HK-2 (cell line): ENCODE measurements at regions not wholly inside any gene's neighbourhood (a gene's known extent, or its start where the extent isn't known, plus 50 kb on each side); places are given as distances from the start of the nearest gene placed in this dataset.

Experiments
- DNase-seq: peaks from one replicate; pipeline ENCODE4 v3.0.0-alpha.2; 2018; ENCODE audit not compliant: unreplicated experiment

DNA sequence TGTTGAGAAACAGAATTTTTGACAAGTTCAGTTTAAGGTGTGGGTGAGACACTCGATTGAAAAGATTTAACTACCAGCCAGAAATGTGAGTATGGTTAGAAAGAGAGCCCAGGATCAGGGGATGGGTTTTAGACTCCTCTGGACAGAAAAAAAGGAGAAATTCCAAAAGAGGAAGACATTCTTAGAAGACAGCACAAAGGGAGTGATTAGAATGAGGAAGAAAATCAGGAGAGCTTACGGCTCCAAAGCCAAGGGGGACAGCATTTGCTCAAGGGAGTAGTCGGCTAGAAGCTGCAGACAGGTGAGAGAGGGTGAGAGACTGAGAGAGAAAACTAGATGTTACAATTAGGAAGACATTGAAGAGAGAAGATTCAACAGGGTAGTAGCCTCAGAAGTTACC is 166.1 kb downstream of the ADAMTS15 start:
- DNase-seq = no peak

DNA sequence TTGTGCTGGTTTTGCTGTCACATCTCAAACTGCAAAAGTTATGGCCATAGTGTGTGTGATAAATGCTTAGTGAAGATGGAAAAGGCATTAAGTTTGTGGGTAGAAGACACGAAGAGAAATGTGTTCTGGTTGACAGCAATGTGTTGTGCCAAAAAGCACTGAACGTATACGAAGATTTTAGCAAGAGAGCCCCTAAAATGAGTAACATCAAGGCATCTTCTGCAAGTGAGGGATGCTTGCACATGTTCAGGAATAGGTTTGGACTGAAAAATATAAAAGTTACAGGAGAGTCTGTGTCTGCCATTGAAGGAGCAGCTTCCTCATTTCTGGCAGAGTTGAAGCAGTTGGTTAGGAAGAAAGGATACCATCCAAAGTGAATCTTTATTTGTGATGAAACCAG is 167.1 kb downstream of the ADAMTS15 start:
- DNase-seq = no peak

DNA sequence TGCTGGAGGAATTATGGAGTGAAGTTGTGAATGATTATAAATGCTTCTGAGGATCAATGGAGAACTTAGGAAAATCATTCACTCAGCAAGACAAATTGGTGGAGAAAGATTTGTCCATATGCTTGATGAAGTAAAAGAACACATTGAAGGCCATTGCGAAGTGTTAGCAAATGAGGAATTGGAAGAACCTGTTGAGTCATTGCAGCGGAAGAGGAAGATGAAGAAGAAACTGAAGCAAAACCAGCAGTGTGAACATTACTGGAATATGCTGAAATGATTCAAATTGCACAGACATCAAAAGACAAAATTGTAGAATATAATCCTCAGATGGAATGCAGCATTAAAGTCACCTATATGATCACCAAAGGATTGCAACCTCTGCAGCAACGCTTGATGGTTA is 168.1 kb downstream of the ADAMTS15 start:
- DNase-seq = no peak

- DNase-seq = no peak
Measured at GRCh38 chr11:130617001-130617400, 168.6 kb downstream of the ADAMTS15 start.

DNA sequence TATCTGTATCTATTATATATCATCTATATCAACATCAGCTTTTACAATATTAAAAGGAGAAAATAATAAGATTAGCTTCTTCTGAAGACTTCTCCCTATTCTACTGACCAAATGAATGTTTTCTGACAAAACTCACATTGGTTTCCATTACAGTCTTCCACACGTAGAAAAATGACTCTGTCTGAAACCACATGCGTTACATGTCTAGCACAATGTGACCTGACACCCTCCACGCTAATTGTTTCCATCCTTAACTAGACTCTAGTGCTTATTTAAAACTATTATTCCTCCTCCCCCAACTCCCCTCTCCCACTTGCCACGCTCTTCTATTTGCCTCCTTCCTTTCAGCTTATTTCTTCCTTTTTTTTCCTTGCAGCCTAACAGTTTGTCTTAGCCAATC is 172.1 kb downstream of the ADAMTS15 start:
- no peak for DNase-seq

- no peak for DNase-seq
Measured at GRCh38 chr11:130622141-130622542, 173.7 kb downstream of the ADAMTS15 start.

- no peak for DNase-seq
Measured at GRCh38 chr11:130623670-130624668, 175.5 kb downstream of the ADAMTS15 start.

DNA sequence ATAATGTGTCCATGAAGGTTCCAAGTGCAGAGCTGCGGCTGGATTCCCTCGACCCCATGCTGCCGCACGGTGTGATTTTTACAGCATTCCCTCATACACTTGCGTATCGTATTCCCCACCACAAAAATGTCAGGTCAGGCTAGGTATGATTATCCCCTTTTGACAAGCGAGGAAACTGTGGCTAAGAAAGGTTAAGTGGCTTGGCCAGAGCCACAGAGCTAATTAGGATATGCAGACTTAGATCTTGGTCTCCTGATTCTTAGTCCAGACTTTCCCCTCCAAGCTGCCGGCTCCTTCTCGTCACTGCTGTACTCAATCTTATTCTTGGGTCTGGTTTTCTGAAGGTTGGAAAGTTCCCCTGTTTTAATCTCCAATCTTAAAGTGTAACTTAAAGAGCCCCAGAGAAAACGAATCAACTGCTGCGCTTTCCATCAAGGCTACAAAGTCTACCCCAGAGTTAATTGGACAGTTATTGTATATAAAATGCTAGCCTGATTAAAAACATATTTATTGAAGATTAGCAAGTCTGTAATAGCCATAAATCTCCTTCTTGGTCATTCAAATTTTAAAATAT is 176.6 kb downstream of the ADAMTS15 start:
- no peak for DNase-seq

DNA sequence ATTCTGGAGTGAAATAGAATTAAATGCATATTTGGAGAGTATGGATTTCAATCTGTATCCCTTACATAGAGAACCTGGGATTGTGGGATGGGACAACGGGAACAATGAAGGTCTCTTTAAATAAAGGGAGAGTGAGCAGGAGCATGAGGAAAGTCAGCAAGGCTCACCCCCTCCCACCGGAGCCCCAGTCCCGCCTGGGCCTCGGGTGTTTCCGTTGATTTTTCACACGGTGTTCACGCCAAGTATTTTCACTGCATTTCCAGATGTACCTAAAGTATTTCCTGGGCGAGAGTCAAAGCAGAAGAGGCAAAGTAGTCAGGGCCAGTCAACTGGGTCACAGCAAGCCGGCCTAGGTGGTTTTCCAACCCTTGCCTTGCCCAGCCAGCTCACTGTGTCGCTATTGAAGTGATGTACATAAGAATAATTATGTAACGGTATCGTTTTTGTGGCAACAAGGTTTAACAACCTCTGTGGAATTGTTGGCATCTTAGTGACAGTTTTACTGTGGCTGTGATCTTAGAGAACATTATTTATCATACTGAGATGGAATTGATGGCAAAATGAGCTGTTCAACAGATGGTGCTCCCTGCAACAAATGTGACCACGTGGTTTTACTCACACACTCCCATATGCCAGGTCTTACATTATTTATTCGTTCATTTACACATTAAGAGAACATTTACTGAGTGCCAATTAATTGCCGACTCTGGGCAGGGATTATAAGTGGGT is 177.3 kb downstream of the ADAMTS15 start:
- no peak for DNase-seq

- no peak for DNase-seq
Measured at GRCh38 chr11:130629039-130629438, 180.6 kb downstream of the ADAMTS15 start.

GRCh38 chr11:130631119-130631518 is 182.7 kb downstream of the ADAMTS15 start:
- DNase-seq = peak; percentile 30

DNA sequence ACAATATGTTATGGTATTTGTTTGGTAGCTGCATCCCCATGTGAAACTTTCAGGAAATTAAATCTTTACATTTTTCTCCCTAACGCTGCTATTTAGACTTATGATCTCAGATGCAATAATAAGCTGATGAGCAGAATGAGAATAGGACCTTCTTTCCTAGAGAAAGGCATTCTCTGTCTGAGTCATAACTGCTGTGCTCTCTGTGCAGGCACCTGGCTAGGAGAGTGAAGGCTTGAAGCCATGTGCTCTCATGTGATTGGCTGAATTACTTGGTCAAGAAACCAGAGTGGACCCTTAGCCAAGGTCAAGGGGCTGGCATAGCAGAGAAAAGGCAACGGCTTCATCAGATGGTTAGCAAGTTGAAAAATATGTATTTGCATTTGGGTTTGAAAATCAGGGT is 185.0 kb downstream of the ADAMTS15 start:
- no peak for DNase-seq

DNA sequence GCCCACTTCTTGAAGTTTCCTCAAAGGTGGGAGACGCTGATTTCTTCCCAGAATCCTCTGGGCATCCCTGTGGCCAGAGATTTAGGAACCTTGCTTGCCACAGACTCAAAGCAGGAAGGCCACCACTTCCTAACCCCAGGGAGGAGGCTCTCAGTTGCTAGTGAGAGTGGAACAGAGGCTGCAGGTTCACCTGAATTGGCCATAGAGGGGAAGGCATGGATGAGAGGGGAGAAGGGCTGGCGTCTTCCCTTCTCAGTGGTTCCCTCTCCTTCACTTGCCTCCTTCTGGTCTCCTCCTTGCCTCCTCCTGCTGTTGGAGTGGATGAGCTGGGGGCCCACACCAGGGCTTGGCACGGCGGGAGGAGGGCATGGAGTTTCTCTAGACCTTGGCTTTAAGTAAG is 185.7 kb downstream of the ADAMTS15 start:
- no peak for DNase-seq

- DNase-seq = peak; percentile 41
Measured at GRCh38 chr11:130634961-130635473, 186.6 kb downstream of the ADAMTS15 start.

- no peak for DNase-seq
Measured at GRCh38 chr11:130635937-130636630, 187.6 kb downstream of the ADAMTS15 start.

- peak; percentile 27 for DNase-seq
Measured at GRCh38 chr11:130636722-130637464, 188.4 kb downstream of the ADAMTS15 start.

- no peak for DNase-seq
Measured at GRCh38 chr11:130637566-130637965, 189.1 kb downstream of the ADAMTS15 start.

DNA sequence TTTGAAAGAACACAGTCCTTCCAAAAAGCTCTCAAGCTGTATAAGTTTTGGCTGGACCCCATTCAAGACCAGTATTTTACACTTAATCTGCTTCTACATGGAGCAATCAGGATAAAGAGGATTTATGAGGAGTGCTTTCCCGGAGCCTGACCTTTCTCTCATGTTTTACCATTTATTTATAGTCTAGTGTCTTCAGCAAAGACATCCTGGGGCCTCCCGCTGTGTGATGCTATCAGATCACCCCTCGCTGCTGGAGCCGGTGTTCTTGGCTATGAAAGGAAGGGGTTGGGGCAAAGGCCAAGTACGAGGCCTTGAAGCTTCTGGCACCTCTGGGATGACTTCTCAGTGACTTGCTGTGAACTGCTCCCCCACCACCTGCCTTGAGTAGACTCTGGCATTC is 189.6 kb downstream of the ADAMTS15 start:
- no peak for DNase-seq

DNA sequence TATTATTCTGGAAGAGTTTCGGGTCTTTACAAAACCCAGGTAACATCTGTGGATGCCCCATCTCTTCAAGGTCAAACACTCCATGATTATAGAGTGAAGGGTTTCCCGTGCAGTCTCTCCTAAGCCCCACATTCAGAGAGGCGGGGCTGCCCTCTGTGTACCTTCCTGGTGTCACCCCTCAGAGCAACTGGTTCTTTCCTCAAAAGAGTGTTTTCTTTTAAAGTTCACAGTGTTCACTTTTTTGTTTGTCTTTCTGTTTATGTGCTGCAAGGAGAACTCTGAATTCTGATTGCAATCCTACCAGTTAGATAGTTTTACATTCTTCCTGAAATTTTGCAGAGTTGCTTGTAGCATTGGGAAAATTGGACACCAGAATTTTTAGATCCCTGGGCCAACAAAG is 190.2 kb downstream of the ADAMTS15 start:
- no peak for DNase-seq

DNA sequence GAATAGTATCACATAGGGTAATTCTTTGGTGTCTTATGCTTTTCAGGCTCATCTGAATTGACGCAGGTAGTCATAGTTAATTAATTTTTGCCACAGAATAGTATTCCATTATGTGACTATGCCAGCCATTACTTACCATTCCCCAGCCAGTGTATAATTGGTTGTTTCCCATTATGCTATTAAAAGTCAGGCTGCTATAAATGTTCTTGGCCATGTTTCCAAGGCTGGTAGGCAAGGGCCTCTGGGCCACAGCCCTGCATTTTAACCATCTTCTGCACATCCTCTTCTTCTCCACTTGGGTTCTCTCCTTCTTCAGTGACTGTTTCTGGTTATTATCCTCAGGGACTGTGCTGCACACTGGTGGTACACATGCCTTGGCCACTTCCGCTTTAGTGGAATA is 190.9 kb downstream of the ADAMTS15 start:
- no peak for DNase-seq

DNA sequence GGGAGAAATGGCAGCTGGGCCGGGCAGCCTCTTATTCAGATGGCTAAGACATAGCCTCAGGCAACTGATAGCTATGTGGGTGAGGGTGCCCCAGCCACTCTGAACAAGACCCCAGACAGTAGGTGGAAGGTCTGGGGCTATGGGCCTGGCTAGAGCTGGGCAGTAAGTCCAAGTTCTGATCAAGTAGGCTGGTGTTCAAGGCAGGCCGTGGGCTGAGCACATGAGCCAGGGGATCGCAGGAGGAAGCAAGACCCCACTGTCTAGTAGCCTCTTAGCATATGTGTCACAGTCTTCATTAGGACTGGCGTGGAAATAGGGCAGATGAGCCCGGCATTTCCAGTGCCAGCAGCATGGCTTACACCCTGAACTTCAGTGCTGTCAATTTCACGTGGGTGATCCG is 192.1 kb downstream of the ADAMTS15 start:
- no peak for DNase-seq
